ENCODE measurements at regions not wholly inside any gene's neighbourhood (a gene's known extent, or its start where the extent isn't known, plus 50 kb on each side); places are given as distances from the start of the nearest gene placed in this dataset.
A peak's percentile ranks its signal among the peaks of the same experiment; 100 is the strongest.
"Not testable (repeated sequence)": the region's sequence is repeated elsewhere in the genome, so short reads cannot be mapped to it uniquely, and the experiment has no call there.

- DNase-seq (ENCODE audit: low spot score), result not testable (repeated sequence)
Measured at GRCh38 chr10:46202405-46202804, 84.4 kb upstream of the ANTXRL start.

GRCh38 chr10:46204482-46205102, 82.2 kb upstream of the ANTXRL start:
- DNase-seq (ENCODE audit: low spot score), result not testable (repeated sequence)

- not testable (repeated sequence) for DNase-seq (ENCODE audit: low spot score)
Measured at GRCh38 chr10:46210427-46210826, 76.4 kb upstream of the ANTXRL start.

- no peak for DNase-seq (ENCODE audit: low spot score)
Measured at GRCh38 chr10:46215426-46215825, 71.4 kb upstream of the ANTXRL start.

- no peak for DNase-seq (ENCODE audit: low spot score)
Measured at GRCh38 chr10:46216003-46216634, 70.7 kb upstream of the ANTXRL start.

GRCh38 chr10:46216836-46217751, 69.7 kb upstream of the ANTXRL start:
- no peak for DNase-seq (ENCODE audit: low spot score)

GRCh38 chr10:46217752-46218453, 68.9 kb upstream of the ANTXRL start:
- DNase-seq (ENCODE audit: low spot score), result no peak

GRCh38 chr10:46218921-46219320, 67.9 kb upstream of the ANTXRL start:
- no peak for DNase-seq (ENCODE audit: low spot score)

- DNase-seq (ENCODE audit: low spot score), result not testable (repeated sequence)
Measured at GRCh38 chr10:46219431-46219990, 67.3 kb upstream of the ANTXRL start.

- no peak for DNase-seq (ENCODE audit: low spot score)
Measured at GRCh38 chr10:46220187-46220586, 66.6 kb upstream of the ANTXRL start.

- DNase-seq (ENCODE audit: low spot score), result no peak
Measured at GRCh38 chr10:46220872-46221538, 65.8 kb upstream of the ANTXRL start.

GRCh38 chr10:46222364-46222935, 64.3 kb upstream of the ANTXRL start:
- DNase-seq (ENCODE audit: low spot score), result no peak

GRCh38 chr10:46223064-46223480, 63.7 kb upstream of the ANTXRL start:
- DNase-seq (ENCODE audit: low spot score), result peak; percentile 13

- no peak for DNase-seq (ENCODE audit: low spot score)
Measured at GRCh38 chr10:46223626-46224413, 63.0 kb upstream of the ANTXRL start.

GRCh38 chr10:46224414-46224682, 62.4 kb upstream of the ANTXRL start:
- DNase-seq (ENCODE audit: low spot score), result no peak

GRCh38 chr10:46225597-46225996, 61.2 kb upstream of the ANTXRL start:
- no peak for DNase-seq (ENCODE audit: low spot score)

GRCh38 chr10:46226232-46226631, 60.6 kb upstream of the ANTXRL start:
- no peak for DNase-seq (ENCODE audit: low spot score)

- no peak for DNase-seq (ENCODE audit: low spot score)
Measured at GRCh38 chr10:46226900-46227558, 59.8 kb upstream of the ANTXRL start.

- no peak for DNase-seq (ENCODE audit: low spot score)
Measured at GRCh38 chr10:46227571-46227935, 59.2 kb upstream of the ANTXRL start.
